Stomach smooth muscle (tissue), 2 donors: ENCODE measurements at regions not wholly inside any gene's neighbourhood (a gene's known extent, or its start where the extent isn't known, plus 50 kb on each side); places are given as distances from the start of the nearest gene placed in this dataset.

Source experiments
- H3K27ac ChIP-seq: one replicate; pipeline ENCODE4 v1.7.0; 2013; ENCODE audit warnings: mild to moderate bottlenecking, low read length, inconsistent platforms
- H3K27me3 ChIP-seq, 2 donors: one replicate each; pipeline ENCODE4 v1.7.0; 2013; ENCODE audit warnings: low read length in 2 of 2; ENCODE audit not compliant: insufficient read depth in 2 of 2, control insufficient read depth in 1 of 2
- H3K36me3 ChIP-seq, 2 donors: one replicate each; pipeline ENCODE4 v1.7.0; 2013; ENCODE audit warnings: low read length in 2 of 2; ENCODE audit not compliant: control insufficient read depth in 2 of 2, insufficient read depth in 2 of 2
- H3K4me1 ChIP-seq: one replicate; pipeline ENCODE4 v1.7.0; 2013; ENCODE audit warnings: low read length; ENCODE audit not compliant: control insufficient read depth, insufficient read depth
- H3K4me3 ChIP-seq, 2 donors: one replicate each; pipeline ENCODE4 v1.7.0; 2013; ENCODE audit warnings: low read length in 2 of 2
- H3K9ac ChIP-seq, 2 donors: one replicate each; pipeline ENCODE4 v1.7.0; 2013; ENCODE audit warnings: low read length in 2 of 2, mild to moderate bottlenecking in 1 of 2
- H3K9me3 ChIP-seq, 2 donors: one replicate each; pipeline ENCODE4 v1.7.0; 2013; ENCODE audit warnings: low read length in 2 of 2; ENCODE audit not compliant: control insufficient read depth in 2 of 2
- donor health status: healthy.
- donor health status: Pancreatic carcinoma.

DNA sequence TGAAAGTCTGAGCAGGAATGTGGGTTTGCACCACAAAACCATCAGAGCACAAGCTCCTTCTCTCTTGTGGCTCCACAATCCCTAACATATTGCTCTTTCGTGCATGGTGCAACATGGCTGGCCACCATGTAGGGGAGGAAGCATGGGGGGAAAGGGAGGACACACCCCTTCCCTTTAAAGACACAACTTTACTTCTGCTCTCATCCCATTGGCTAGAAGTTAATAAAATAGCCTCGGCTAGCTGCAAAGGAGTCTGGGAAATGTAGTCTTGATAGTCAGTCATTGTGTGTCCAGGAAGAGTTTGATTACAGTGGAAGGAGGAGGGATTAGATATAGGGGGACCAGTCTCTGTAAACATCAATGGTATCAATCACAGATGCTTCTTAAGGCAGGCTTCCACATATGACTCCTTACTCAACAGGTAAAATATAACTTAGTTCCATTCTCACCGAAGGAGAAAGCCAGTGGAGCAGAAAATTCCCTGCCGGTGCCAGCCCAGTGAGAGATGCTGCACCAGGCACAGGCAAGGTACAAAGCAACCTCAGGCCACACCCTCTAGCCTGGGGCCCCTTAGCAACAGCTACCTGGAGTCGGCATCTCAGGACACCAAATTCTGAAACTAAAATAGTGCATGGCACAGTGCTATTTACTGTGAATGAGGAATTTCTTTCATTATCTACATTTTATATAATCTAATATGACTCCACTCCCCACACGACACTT lies 124.7 kb upstream of the CTBP2 start:
- H3K9me3 ChIP-seq: no peaks in the 10 kb centered on the region
- H3K27ac ChIP-seq: no peak overlapping the region
- H3K27me3 ChIP-seq: peaks cover 0 to 7% of the 10 kb centered on the region in 2 donors
- H3K4me1 ChIP-seq: no peaks in the 10 kb centered on the region
- no peaks in the 10 kb centered on the region for H3K36me3 ChIP-seq
- no peak overlapping the region for H3K4me3 ChIP-seq
- H3K9ac ChIP-seq: no peak overlapping the region

GRCh38 chr10:125283836-125284614 lies 123.7 kb upstream of the CTBP2 start:
- Histone ChIP-seq H3K4me1 (no peaks in the 10 kb centered on the region), H3K9ac (no peak overlapping the region), H3K27me3 (peaks cover 0 to 7% of the 10 kb centered on the region in 2 donors), H3K9me3 (no peaks in the 10 kb centered on the region), H3K27ac (no peak overlapping the region), H3K36me3 (no peaks in the 10 kb centered on the region), H3K4me3 (no peak overlapping the region)

- H3K27me3 ChIP-seq: peaks cover 0 to 7% of the 10 kb centered on the region in 2 donors
- no peak overlapping the region for H3K27ac ChIP-seq
- H3K9me3 ChIP-seq: no peaks in the 10 kb centered on the region
- H3K4me1 ChIP-seq: no peaks in the 10 kb centered on the region
- H3K4me3 ChIP-seq: no peak overlapping the region
- H3K9ac ChIP-seq: no peak overlapping the region
- no peaks in the 10 kb centered on the region for H3K36me3 ChIP-seq
Observed at GRCh38 chr10:125283191-125283835, 123.0 kb upstream of the CTBP2 start.

GRCh38 chr10:125281091-125281490 lies 120.7 kb upstream of the CTBP2 start:
- Histone ChIP-seq H3K4me3 (no peak overlapping the region), H3K4me1 (no peaks in the 10 kb centered on the region), H3K36me3 (no peaks in the 10 kb centered on the region), H3K9ac (no peak overlapping the region), H3K27me3 (peaks cover 0 to 5% of the 10 kb centered on the region in 2 donors), H3K27ac (no peak overlapping the region), H3K9me3 (no peaks in the 10 kb centered on the region)

DNA sequence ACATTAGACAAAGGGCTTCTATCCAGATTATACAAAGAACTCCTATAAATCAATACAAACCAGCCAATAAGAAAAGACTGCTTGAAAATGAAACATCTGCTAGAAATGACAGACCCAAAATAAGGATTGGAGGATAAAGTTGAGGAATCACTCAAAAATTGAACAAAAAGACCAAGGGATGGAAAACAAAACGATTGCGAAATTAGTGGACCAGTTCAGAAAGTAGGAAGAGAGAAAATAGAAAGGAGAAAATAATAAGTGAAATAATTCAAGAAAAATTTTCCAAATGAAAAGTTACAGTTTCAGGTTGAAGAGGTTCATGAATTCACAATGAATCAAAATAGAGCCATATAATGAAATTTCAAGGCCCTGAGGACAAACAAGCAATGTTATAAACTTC lies 115.8 kb upstream of the CTBP2 start:
- no peaks in the 10 kb centered on the region for H3K9me3 ChIP-seq
- no peak overlapping the region for H3K9ac ChIP-seq
- H3K27ac ChIP-seq: no peak overlapping the region
- no peaks in the 10 kb centered on the region for H3K4me1 ChIP-seq
- H3K27me3 ChIP-seq: no peaks in the 10 kb centered on the region
- no peaks in the 10 kb centered on the region for H3K36me3 ChIP-seq
- no peak overlapping the region for H3K4me3 ChIP-seq

DNA sequence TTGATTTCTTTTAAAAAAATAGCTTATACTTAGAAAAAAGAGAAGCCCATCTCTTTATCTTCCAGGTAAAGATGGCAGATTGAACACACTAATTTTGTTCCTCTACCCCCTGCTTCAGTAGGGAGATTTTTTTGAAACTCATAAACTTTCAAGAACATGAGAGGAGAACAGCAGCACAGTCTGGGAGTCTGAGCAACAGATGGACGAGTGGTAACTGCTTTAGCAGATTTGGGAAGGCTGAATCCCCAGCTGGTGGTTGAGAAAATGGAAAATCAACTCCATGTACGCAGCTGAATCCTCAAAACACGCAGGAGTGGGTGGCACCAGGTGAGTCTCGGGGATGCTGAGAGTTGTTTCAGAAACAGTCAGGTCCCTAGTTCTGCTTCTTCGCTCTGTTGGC lies 114.6 kb upstream of the CTBP2 start:
- Histone ChIP-seq H3K27me3 (no peaks in the 10 kb centered on the region), H3K4me1 (no peaks in the 10 kb centered on the region), H3K36me3 (no peaks in the 10 kb centered on the region), H3K9ac (no peak overlapping the region), H3K9me3 (no peaks in the 10 kb centered on the region), H3K27ac (no peak overlapping the region), H3K4me3 (no peak overlapping the region)

DNA sequence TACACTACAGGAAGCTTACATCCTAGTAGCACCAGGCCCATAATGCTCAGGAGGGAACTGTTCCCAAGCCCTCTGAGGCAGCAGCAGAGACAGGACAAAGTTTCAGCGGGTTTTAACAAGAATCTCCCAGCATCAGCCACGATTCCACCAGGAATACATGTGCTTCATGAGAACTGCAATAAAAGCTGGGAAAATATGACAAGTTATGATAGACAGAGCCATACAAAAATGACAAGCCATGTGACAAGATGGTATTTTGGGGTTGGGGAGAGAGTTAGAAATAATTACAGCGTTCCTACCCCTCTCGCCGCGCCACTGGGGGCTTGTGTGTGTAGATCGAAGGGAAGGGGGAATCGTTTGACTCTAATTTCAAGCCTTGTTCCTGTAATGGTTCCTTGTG lies 112.7 kb upstream of the CTBP2 start:
- Histone ChIP-seq H3K36me3 (no peaks in the 10 kb centered on the region), H3K4me3 (no peak overlapping the region), H3K9me3 (no peaks in the 10 kb centered on the region), H3K27ac (no peak overlapping the region), H3K27me3 (no peaks in the 10 kb centered on the region), H3K4me1 (no peaks in the 10 kb centered on the region), H3K9ac (no peak overlapping the region)

GRCh38 chr10:125269716-125270115 lies 109.4 kb upstream of the CTBP2 start:
- no peak overlapping the region for H3K27ac ChIP-seq
- H3K36me3 ChIP-seq: no peaks in the 10 kb centered on the region
- H3K27me3 ChIP-seq: no peaks in the 10 kb centered on the region
- H3K9ac ChIP-seq: no peak overlapping the region
- no peaks in the 10 kb centered on the region for H3K9me3 ChIP-seq
- no peak overlapping the region for H3K4me3 ChIP-seq
- no peaks in the 10 kb centered on the region for H3K4me1 ChIP-seq

GRCh38 chr10:125266966-125267365 lies 106.6 kb upstream of the CTBP2 start:
- no peaks in the 10 kb centered on the region for H3K9me3 ChIP-seq
- no peak overlapping the region for H3K27ac ChIP-seq
- no peaks in the 10 kb centered on the region for H3K27me3 ChIP-seq
- H3K4me1 ChIP-seq: no peaks in the 10 kb centered on the region
- no peak overlapping the region for H3K9ac ChIP-seq
- no peak overlapping the region for H3K4me3 ChIP-seq
- no peaks in the 10 kb centered on the region for H3K36me3 ChIP-seq

- no peak overlapping the region for H3K27ac ChIP-seq
- no peaks in the 10 kb centered on the region for H3K9me3 ChIP-seq
- no peak overlapping the region for H3K9ac ChIP-seq
- H3K36me3 ChIP-seq: no peaks in the 10 kb centered on the region
- no peaks in the 10 kb centered on the region for H3K27me3 ChIP-seq
- H3K4me3 ChIP-seq: no peak overlapping the region
- no peaks in the 10 kb centered on the region for H3K4me1 ChIP-seq
Observed at GRCh38 chr10:125266541-125266940, 106.2 kb upstream of the CTBP2 start.

DNA sequence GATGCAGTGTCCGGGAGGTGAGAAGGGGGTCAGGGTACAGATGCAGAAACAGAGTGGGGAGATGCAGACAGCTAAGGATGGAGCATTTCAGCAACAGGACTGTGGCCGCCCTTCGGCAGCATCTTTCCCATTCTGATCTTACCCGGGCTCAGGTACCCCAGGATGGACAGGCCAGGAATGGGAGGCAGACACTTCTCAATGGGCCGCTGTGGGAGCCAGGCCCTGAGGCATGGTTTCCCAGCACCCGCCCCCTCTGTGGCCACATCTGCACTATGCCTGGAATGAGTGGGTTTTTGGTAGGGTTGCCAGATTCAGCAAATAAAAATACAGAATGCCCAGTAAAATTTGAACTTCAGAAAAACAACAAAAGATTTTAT lies 105.2 kb upstream of the CTBP2 start:
- H3K4me1 ChIP-seq: no peaks in the 10 kb centered on the region
- H3K27ac ChIP-seq: no peak overlapping the region
- no peak overlapping the region for H3K9ac ChIP-seq
- H3K9me3 ChIP-seq: no peaks in the 10 kb centered on the region
- H3K4me3 ChIP-seq: no peak overlapping the region
- H3K27me3 ChIP-seq: no peaks in the 10 kb centered on the region
- no peaks in the 10 kb centered on the region for H3K36me3 ChIP-seq
